ENCODE measurements at regions not wholly inside any gene's neighbourhood (a gene's known extent, or its start where the extent isn't known, plus 50 kb on each side); places are given as distances from the start of the nearest gene placed in this dataset.
"Not testable (repeated sequence)": the region's sequence is repeated elsewhere in the genome, so short reads cannot be mapped to it uniquely, and the experiment has no call there.

DNA sequence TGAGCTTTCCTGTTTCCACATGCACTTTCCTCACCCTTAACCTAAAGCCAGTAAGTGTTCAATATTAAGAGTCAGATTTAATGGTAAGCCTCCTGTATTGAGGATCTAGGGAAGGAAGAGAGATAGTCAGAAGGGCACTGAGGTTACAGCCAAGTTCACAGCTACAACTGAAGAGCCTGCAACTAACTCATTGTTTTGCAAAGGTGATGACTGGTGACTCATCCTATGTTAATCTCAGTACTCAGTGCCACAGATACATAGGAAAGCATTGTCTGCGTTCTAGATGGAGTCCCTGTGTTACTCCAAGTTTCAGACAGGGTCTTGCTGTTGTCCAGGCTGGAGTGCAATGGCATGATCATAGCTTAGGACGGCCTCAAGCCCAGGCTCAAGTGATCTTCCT lies 157.0 kb upstream of the RBM19 start:
- no peak for DNase-seq (ENCODE audit: low spot score)

DNA sequence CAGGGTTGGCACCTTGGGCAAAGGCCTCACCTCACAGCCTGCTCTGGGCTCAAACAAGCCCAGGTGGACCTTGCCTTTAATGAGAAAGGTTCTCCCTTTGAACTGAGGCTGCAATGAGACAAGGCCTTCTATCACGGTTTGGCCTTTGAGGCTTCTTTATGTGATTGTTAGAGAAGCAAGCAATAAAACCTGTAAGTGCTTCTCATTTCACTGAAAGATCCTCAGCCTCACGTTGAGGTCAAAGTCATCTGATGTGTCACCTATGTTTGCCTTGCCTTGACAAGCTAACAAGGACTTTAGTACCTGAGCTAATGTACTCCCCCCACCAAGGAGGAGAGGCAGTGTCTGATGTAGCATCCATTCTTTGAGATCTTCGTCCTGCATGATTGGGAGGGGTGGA lies 155.9 kb upstream of the RBM19 start:
- no peak for DNase-seq (ENCODE audit: low spot score)

DNA sequence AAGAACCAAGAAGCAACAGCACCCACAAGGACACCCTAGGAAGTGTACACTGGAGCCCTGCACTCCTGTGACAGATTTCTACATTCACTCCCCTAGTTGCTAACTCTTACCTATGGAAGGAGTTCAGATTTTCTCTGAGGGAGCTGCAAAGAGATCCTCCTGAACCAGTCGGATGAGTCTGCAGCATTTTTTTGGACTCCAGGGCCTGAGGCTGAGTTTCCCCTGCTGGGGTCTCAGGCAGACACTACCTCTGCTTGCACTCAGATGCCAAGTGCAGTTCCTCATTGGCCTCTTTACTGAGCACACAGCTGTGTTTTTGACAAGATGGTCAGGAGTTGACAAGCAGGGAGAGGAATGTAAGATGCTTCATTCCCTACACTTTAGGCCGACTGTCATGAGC lies 153.2 kb upstream of the RBM19 start:
- DNase-seq (ENCODE audit: low spot score), result no peak

DNA sequence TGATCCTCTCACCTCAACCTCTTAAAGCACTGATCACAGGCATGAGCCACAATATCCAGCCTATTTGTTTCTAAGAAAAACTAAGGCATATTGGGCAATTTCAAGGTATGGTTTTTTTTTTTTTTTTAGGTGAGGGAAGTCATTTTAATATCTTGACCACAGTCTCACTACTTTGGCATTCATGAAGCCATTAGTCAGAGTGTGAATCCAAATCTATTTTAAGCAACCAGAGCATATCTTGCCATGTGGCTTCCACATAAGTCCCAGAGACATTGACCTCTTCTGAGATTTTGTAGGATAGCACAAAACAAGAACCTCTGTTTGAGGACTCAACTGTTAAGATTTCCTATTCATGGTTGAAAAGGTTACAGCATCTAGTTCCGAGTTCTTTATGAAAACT lies 130.3 kb upstream of the RBM19 start:
- DNase-seq (ENCODE audit: low spot score), result no peak

DNA sequence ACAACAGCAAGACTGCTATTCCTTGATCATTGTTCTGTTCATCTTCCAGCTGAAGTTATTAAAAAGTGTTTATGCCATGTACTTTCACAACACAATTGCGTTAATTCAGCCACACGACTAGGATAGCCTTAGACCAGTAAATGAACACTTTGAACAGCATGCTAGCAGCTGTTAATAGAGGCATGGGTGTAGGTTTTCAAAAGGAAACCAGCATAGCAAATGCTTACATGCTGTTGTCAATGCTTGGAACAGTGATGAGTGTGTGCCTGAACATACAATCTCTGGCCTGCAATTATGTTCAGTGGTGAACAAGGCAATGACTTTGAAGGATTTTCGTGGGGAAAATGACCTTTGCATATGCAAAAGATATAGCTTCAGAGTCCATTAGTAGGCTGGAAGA lies 127.4 kb upstream of the RBM19 start:
- DNase-seq (ENCODE audit: low spot score), result no peak

DNA sequence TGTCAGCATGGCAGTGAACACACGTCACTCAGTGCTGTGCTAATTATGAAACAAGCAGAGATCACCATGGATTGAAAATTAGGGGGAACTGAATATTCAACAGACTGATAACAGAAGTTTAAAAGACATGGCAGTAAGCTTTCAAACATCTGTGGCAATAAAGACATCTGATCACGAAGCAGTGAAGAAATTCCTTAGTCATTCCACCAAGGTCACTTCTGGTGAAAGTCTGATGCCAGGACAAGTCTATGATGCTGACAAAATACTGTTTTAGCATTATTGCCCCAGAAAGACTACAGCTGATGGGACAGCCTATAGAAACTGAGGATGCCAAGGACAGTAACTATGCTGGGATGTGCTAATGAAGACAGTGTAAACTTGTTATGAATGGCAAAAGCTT lies 126.9 kb upstream of the RBM19 start:
- DNase-seq (ENCODE audit: low spot score), result no peak

DNA sequence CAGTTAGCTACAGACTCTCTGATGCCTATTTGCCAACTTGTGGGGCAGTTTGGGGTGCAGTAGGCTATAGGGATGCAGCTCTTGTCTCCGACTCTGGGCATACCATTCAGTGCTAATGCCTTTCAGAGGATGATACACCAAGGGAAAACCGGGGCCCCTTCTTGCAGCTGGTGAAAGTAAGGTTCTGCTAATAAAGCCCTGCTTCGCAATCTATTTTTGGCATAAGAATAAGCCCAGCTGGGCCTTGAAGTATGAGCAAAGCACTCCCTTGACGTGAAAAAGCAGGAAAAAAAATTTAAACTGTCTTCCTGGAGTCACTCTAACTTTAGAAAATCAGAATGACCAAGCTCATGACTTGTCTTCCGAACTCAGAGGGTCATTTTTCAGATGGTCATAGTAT lies 124.1 kb upstream of the RBM19 start:
- no peak for DNase-seq (ENCODE audit: low spot score)

DNA sequence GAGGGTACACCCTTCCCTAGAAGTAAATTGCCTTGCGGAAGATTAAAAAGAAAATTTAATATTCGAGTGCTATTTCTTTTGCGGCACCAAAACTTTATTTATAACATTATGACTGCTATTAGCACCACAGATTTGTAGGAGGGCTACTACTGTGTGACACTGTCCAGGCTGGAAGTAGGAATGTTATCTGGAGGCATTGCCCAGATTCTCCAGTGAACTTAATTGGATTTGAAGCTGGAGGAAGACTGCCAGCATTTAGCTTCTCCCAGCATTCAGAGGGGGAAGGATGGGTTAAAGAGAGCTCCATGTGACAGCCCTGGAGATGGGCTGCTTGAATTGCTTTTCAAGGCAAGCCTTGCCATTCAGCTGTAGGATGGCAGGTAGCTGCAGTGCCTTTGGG lies 107.0 kb upstream of the RBM19 start:
- no peak for DNase-seq (ENCODE audit: low spot score)

DNA sequence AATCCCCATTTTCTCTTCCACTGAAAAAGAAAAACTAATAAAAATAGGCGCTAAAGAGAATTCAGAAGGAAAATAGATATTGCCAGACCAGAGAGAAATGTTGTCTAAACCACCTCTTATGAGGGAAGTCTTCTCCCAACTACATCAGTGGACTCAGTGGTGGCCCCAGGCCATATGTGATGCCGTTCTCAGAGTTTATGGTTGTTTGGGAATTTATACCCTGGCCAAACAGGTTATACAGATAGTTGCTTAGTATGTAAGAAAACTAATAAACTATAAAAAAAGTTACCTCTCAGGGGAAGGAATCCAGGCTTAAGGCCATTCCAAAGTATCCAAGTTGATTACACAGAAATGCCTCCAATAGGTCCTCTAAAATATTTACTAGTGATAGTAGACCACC lies 103.4 kb upstream of the RBM19 start:
- DNase-seq (ENCODE audit: low spot score), result no peak

DNA sequence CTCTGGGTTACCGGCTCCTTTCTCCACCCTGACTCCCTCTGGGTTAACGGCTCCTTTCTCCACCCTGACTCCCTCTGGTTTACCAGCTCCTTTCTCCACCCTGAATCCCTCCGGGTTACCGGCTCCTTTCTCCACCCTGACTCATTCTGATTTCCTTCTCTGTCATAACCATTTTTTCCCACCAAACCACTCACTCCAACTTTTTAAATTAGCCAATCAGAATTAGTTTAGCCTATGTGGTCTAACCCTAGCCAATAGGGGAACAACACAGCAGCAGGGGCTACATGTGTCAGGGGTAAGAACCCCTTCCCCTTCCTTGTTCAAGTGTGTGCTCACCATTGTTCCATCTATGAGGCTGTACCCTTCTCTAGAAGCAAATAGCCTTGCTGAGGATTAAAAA lies 98.4 kb upstream of the RBM19 start:
- DNase-seq (ENCODE audit: low spot score), result no peak

DNA sequence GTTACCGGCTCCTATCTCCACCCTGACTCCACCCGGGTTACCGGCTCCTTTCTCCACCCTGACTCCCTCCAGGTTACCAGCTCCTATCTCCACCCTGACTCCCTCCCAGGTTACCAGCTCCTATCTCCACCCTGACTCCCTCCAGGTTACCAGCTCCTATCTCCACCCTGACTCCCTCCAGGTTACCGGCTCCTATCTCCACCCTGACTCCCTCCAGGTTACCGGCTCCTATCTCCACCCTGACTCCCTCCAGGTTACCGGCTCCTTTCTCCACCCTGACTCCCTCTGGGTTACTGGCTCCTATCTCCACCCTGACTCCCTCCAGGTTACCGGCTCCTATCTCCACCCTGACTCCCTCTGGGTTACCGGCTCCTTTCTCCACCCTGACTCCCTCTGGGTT lies 97.9 kb upstream of the RBM19 start:
- DNase-seq (ENCODE audit: low spot score), result not testable (repeated sequence)

DNA sequence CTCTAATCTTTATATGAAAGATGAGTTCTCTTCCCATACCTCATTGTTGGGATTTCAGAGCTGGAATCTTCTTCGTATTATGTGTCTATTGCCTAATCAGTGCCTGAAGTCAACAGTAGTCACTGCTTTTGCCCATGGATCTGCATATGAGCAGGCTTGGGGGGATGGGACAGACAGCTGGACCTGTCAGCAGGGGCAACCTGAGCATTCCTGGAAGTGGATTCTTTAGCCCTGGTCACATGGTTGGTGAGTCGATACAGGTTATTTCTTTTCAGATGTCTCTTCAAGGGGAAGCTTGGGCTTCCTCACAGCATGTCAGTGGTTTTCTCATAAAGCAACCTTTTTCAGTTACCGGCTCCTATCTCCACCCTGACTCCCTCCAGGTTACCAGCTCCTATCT lies 97.3 kb upstream of the RBM19 start:
- no peak for DNase-seq (ENCODE audit: low spot score)

DNA sequence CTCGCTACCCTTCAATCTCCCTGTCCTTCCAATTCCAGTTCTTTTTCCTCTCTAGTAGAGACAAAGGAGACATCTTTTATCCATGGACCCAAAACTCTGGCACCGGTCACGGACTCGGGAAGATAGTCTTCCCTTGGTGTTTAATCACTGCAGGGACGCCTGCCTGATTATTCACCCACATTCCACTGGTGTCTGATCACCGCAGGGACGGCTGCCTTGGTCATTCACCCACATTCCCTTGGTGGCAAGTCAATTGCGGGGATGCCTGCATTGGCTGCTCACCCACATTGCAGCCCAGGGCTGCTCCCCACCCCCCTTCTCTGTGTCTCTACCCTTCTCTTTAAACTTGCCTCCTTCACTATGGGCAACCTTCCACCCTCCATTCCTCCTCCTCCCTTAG lies 90.2 kb upstream of the RBM19 start:
- DNase-seq (ENCODE audit: low spot score), result not testable (repeated sequence)

DNA sequence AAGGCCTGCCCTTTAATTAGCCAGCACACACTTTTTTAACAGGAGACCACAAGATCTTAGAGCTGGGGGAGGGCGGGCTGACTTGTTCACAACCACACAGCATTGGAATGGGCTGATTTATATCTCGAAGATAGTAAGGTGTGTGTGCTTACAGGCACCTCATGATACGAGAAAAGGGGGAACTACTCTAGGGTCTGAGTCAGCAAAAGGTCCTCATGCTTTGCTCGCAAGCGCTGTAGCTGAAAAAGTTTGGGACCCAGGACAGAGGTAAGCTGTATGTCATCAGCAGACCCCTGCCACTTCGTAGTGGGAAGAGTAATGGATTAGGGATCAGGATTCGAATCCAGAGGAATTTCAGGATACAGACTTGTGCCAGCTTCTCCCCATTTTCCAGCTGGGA lies 88.9 kb upstream of the RBM19 start:
- DNase-seq (ENCODE audit: low spot score), result no peak

DNA sequence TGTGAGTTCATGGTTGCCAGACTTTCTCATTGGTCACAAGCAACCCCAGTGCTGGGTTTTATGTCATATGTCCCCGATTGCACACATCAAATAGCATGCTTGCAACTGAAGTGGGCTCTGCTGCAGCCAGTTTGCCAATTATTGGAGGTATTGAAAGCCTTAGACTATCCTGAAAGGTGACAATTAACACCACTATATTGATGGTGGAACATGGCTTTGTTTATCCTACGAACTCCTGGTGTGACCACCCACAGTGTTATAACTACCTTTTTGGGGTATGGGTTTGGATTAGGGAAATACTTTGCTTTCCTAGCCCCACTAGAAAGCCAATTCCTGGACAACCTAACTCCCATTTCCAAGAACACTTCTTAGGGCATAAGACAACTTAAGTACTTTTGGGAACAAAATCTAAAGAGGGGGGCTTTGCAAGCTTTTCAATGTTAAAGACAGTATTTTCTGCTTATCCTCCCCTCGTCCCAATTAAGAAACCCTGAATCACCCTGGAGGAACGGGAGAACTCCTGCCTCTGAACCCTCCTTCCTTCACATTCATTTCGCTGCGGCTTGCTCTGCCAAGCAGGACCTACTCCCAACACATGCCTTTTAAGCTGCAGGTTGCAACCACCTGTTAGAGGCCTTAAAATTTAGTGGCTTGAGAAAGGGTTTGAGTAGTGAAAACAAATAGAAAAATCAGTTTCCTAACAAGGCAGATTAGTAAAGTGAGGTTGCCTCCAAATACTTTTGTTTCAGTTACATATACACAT lies 80.3 kb upstream of the RBM19 start:
- DNase-seq (ENCODE audit: low spot score), result no peak

DNA sequence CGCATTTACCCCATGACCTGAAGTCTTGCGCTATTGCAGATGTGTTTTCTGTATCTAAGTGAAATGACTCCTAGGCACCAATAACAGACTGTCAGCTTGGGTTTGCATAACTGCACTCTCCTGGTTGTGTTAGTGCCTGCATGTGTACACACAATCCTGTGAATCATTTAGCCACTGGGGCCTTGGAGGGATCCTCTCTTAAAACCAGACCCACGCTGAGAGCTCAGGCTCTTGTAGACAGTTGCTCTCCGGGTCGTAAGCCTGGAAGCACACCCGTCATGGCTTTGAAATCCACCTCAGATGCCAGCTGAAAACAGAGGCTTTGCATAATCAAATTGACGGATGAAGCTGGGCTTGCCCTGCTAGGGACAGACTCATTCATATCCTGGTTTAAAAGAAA lies 79.2 kb upstream of the RBM19 start:
- DNase-seq (ENCODE audit: low spot score), result no peak

DNA sequence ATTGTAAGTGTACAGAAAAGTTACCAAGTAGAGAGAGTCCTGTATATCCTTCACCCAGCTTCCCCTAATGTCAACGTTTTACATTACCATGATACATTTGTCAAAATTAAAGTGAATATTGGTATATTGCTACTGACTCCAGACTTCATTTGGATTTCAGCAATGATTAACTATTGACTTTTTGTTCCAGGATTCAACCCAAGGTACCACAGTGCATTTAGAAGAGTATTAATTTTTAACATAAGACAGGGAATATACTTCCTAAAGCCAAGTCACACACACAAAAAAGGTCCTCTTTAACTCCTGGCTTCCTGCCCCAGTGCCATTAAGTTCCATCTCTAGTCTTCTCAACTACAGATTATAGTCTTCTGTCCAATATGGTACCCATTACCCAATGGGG lies 75.5 kb upstream of the RBM19 start:
- DNase-seq (ENCODE audit: low spot score), result no peak

DNA sequence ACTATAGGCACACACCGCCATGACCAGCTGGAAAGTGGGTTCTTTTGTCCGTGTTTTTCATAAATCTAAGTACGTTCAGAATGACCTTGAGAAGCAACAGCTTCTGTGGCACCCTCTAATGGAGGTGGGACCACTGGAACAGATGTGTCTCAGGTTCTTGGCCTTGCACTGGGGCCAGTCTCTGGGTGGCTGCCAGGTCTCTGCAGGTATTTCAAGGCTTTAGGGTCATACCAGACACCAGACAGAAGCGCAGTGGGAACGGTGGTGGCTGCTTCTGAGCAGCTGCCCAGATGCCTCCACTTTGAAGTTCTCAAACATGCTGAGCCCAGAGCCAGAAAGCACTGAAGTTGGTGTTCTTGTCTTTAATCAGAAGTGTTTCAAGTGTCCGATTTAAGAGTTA lies 75.0 kb upstream of the RBM19 start:
- no peak for DNase-seq (ENCODE audit: low spot score)

DNA sequence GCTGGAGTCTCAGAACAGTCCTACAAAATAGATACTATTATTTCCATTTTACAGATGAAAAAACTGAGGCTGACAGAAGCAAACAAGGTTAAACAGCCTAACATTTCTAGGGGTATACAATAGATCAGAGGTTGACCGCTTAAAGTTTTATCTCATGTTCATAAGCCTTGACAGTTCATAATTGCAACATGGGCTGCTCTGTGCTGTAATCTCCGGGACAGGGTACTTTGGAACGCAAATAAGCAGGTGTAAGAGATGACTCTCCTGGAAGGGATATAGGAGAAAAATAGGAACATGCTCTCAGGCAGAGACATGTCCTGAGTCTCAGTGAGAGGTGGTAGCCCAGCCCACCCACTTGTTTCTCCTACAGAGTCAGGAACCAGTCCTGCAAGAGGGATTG lies 72.8 kb upstream of the RBM19 start:
- DNase-seq (ENCODE audit: low spot score), result no peak

DNA sequence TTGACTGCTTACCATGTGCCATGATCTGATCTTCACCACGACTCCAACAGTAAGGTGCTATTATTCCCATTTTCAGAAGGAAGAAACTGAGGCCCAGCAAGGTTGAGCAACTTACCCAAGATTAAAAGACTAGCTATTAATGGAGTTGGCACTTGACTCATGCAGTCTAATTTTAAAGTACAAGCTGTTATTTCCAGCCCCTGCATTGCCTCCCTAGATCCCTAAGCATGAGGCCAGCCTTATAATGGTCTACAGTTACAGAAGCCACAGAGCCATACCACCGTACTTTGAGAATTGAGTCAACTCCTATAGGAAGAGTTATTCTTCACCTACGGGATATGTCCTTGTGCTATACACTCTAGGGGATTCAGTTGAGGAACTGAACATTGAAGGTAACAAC lies 66.7 kb upstream of the RBM19 start:
- DNase-seq (ENCODE audit: low spot score), result no peak

DNA sequence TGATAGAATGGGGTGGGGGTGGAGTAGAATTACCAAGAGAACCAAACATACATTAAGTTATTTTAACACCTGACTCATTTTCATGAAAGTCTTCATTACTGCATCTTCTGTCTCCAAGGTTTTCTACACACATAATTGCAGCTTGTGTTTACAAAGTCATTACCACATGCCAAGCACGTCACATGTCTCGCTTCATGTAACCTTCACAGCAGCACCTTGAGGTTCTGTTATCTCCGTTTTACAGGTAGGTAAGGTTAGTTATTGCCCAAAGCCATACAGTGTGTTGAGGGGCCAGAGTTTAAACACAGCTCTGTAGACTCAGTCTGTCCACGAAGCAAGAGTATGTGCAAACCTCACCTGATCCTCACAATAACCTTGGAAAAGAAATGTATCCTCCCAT lies 64.3 kb upstream of the RBM19 start:
- no peak for DNase-seq (ENCODE audit: low spot score)

DNA sequence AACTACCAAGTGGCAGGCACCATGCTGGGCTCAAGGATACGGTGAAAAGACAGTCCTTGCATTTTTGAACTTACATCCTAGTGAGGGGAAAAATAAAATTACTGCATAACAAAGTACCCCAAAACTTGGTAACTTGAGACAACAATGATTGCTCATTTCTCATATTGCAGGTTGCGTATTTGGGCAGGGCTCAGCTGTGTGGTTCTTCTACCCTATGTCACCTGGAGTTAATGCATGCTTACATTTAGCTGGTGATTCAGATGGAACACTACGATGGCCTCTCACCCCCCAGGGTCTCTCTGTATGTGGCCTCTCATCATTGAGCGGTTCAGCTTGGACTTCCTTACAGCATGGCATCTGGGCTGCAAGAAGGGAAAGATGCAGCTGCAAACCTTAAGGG lies 60.7 kb upstream of the RBM19 start:
- DNase-seq (ENCODE audit: low spot score), result no peak

DNA sequence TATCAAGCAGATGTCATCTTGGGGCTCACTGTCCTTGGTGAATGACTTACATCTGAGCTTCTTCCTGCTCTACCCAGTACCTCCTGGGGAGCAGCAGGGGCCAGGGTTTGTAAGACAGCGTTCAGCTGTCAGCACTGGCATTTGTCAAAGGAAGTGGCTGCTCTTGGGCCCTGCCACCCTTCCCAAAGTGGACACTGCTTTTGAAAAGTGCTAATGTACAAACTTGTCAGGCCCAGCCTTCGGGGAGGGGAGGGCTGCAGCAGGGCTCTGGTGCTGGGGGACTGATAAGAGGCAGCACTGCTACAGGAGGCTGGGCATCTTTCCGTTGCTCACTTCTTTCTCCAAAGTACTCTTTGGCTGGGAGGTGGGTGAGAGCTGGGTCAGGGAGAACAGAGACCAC lies 59.8 kb upstream of the RBM19 start:
- DNase-seq (ENCODE audit: low spot score), result no peak

DNA sequence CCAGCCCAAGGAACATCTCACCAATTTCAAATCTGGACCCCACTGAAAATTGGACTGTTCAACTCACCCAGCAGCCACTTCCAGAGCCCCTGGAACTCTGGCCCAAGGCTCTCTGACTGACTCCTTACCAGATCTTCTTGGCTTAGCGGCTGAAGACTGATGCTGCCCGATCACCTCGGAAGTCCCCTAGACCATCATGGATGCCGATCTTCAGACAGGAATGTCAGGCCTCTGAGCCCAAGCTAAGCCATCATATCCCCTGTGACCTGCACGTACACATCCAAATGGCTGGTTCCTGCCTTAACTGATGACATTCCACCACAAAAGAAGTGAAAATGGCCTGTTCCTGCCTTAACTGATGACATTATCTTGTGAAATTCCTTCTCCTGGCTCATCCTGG lies 56.0 kb upstream of the RBM19 start:
- not testable (repeated sequence) for DNase-seq (ENCODE audit: low spot score)

DNA sequence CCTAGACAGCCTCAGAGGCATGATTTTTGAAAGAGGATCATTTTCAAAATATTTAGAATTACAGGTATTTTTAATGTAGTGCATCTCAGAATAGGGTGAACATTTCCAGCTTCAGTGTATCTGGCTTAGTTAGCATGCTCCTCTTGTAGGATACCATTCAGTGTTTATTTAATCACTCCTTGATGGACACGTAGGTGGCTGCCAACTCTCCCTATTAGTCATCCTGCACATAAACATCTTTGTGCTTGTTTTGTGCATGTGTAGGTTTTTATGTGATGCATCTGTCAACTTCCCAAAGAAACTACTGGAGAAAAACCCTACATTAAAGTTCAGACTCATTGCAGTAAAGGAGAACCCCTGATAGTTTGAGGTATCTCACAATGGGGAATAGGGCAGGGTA lies 52.5 kb upstream of the RBM19 start:
- DNase-seq (ENCODE audit: low spot score), result no peak

All from globus pallidus (tissue), 1 donor.